GM12874 (cell line): ENCODE measurements at regions not wholly inside any gene's neighbourhood (a gene's known extent, or its start where the extent isn't known, plus 50 kb on each side); places are given as distances from the start of the nearest gene placed in this dataset.

Experiments
- CTCF ChIP-seq: IDR thresholded peaks from 2 replicates; pipeline ENCODE4 v1.5.1; 2011; ENCODE audit warnings: low read depth, mild to moderate bottlenecking, control low read depth, low read length, moderate library complexity; ENCODE audit not compliant: insufficient read depth

GRCh38 chr4:115671581-115671980, 558.2 kb upstream of the NDST4 start:
- no peak for TF ChIP-seq CTCF

- TF ChIP-seq CTCF, result no peak
Measured at GRCh38 chr4:115670930-115671329, 557.5 kb upstream of the NDST4 start.

GRCh38 chr4:115668396-115668795, 555.0 kb upstream of the NDST4 start:
- TF ChIP-seq CTCF, result no peak

GRCh38 chr4:115664285-115664684, 550.9 kb upstream of the NDST4 start:
- TF ChIP-seq CTCF, result no peak

- TF ChIP-seq CTCF, result no peak
Measured at GRCh38 chr4:115660465-115660864, 547.0 kb upstream of the NDST4 start.

GRCh38 chr4:115657991-115658650, 544.7 kb upstream of the NDST4 start:
- TF ChIP-seq CTCF, result no peak

GRCh38 chr4:115655626-115656025, 542.2 kb upstream of the NDST4 start:
- TF ChIP-seq CTCF, result no peak
